GM03348 (cell line): ENCODE measurements at regions not wholly inside any gene's neighbourhood (a gene's known extent, or its start where the extent isn't known, plus 50 kb on each side); places are given as distances from the start of the nearest gene placed in this dataset.

Experiments
- DNase-seq: peaks from one replicate; pipeline ENCODE4 v3.0.0; 2012; ENCODE audit warnings: low spot score

DNA sequence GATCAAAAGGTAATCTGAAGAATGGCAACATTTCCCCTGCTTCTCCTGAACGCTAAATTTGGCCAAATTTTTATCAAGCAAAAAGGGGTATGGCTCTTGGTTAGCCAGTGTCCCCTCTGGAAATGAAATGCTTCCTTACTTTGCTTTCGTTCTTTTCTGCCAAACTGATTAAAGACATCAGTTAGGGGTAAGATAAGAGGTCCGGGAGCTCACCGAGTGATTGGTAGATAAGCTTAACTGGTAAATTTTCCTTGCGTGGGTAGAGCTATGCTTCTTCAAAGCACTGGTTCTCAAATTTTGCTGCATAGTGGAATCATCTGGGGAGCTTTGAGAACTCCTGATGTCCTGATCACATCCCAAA lies 62.7 kb upstream of the MAPRE2 start:
- no peak for DNase-seq

DNA sequence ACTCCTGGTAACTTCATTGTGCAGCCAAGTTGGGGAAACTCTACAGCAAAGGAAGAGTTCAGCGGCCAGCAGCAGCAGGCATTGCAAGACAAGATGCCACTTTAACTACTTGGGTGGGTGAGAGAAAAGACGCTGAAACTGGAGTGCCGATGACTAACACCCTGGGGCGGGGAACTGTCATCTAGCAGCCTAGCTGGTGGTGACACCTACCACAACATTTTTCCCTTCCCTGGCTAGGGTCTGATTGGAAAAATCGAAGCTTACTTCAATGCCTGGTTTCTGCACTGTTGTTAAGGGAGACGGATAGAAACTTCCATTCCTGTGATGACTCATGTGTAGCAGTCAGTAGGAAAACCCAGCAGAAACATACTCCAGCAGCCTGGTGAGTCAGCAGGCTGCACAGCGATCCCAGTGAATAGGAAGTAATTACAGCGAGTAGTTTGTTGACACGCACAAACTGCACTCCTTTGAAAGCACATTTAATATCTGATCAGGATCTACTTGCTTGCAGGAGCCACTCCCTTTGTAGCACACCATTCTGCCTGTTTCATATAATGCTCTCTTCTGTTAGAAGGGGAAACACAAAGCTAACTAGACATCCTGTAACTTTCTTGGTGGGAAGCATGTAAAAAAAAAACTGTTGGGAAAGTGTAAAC lies 62.1 kb upstream of the MAPRE2 start:
- DNase-seq = peak; percentile 77

DNA sequence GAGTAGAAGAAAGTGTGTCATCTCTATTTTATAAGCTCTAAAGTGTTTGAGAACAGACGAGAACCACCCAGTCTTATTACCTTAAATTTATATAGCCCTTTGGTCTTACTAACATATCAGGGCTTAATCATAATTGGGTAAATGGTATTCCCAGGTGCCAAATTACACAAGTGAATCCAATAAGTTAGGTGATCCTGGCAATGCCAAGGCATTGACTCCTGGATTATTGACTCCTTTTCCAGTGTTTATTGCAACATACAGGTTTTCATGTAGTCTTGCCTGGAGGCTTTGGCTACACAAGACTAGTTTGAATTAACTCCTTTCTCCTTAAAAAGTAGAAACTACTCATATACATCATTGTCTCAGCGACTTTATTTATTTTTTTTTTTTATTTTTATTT lies 59.7 kb upstream of the MAPRE2 start:
- no peak for DNase-seq

DNA sequence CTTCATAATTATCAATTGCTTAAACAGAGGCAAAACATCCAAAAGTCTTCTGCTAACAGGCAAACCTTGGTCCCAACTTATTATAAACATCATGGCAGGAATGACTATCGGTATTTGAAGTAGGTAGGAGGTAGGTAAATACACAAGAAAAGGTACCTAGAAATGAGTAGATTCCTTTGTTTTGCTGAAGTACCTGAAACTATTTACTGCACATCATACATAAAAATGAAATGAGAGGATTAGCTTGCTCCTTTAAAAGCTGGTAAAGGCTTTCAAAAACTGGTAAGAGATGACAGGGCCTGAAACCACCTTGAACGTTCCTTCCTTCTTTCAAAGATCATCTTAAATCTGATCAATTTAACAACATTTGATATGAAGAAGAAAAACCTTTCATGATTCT lies 55.2 kb upstream of the MAPRE2 start:
- no peak for DNase-seq

GRCh38 chr18:34990597-34990996 lies 50.6 kb upstream of the MAPRE2 start:
- DNase-seq = no peak

DNA sequence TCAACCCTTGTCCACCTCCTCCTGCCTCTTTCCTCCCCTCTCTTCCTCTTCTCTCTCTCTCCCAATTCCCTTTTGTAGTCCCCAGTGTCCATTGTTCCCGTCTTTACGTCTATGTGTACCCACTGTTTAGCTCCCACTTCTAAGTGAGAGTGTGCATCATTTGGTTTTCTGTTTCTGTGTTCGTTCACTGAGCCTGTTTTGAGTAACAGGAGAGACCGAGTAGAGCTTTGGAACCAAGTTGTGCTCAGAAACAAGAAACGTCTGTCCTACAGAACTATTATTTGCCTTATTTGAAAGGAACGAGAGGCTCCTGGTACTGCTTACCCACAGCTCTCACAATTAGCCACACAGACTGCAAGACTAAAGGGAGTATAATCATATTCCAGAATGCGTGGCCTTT lies 50.1 kb upstream of the MAPRE2 start:
- no peak for DNase-seq
